ENCODE measurements at regions not wholly inside any gene's neighbourhood (a gene's known extent, or its start where the extent isn't known, plus 50 kb on each side); places are given as distances from the start of the nearest gene placed in this dataset.
"Not testable (repeated sequence)": the region's sequence is repeated elsewhere in the genome, so short reads cannot be mapped to it uniquely, and the experiment has no call there.

GRCh38 chr14:106410229-106410628, 883.8 kb downstream of the TMEM121 start:
- H3K27ac ChIP-seq: not testable (repeated sequence)
- peak; percentile 76 for TF ChIP-seq CTCF (IDR thresholded peaks at IDR 0.05)

- H3K27ac ChIP-seq: no peak overlapping the region
- TF ChIP-seq CTCF (IDR thresholded peaks at IDR 0.05) (no peak), ZFX (IDR thresholded peaks at IDR 0.05; ENCODE audit: borderline replicate concordance) (no peak)
Measured at GRCh38 chr14:106414464-106414863, 888.1 kb downstream of the TMEM121 start.

GRCh38 chr14:106417224-106418049, 891.1 kb downstream of the TMEM121 start:
- H3K27ac ChIP-seq: no peak overlapping the region

GRCh38 chr14:106419376-106419965, 893.1 kb downstream of the TMEM121 start:
- H3K27ac ChIP-seq: no peak overlapping the region
- no peak for TF ChIP-seq ZFX (IDR thresholded peaks at IDR 0.05; ENCODE audit: borderline replicate concordance)
- no peak for TF ChIP-seq CTCF (IDR thresholded peaks at IDR 0.05)

More at GRCh38 chr14:106417224-106418049, 891.1 kb downstream of the TMEM121 start:
- TF ChIP-seq CTCF (IDR thresholded peaks at IDR 0.05) (peak; percentile 91), ZFX (IDR thresholded peaks at IDR 0.05; ENCODE audit: borderline replicate concordance) (no peak)

GRCh38 chr14:106421431-106422033, 895.1 kb downstream of the TMEM121 start:
- H3K27ac ChIP-seq: not testable (repeated sequence)
- peak; percentile 58 for TF ChIP-seq CTCF (IDR thresholded peaks at IDR 0.05)

- no peak overlapping the region for H3K27ac ChIP-seq
- no peak for TF ChIP-seq ZFX (IDR thresholded peaks at IDR 0.05; ENCODE audit: borderline replicate concordance)
Measured at GRCh38 chr14:106422066-106422465, 895.7 kb downstream of the TMEM121 start.

GRCh38 chr14:106425150-106425549, 898.8 kb downstream of the TMEM121 start:
- not testable (repeated sequence) for H3K27ac ChIP-seq

- TF ChIP-seq ZFX (IDR thresholded peaks at IDR 0.05; ENCODE audit: borderline replicate concordance) (no peak), CTCF (IDR thresholded peaks at IDR 0.05) (peak; percentile 69)
- no peak overlapping the region for H3K27ac ChIP-seq
Measured at GRCh38 chr14:106436310-106436905, 910.0 kb downstream of the TMEM121 start.

Measured in 22Rv1 (cell line).